BLaER1 (cell line): ENCODE measurements at regions not wholly inside any gene's neighbourhood (a gene's known extent, or its start where the extent isn't known, plus 50 kb on each side); places are given as distances from the start of the nearest gene placed in this dataset.

Experiments
- H3K27ac ChIP-seq: shearing (Covaris generic); formaldehyde crosslinking; 2 replicates; pipeline ENCODE4 v1.8.1; 2022
- H3K27me3 ChIP-seq: shearing (Covaris generic); formaldehyde crosslinking; 2 replicates; pipeline ENCODE4 v1.8.1; 2022
- H3K36me3 ChIP-seq: shearing (Covaris generic); formaldehyde crosslinking; 2 replicates; pipeline ENCODE4 v1.8.1; 2022
- H3K4me1 ChIP-seq: shearing (Covaris generic); formaldehyde crosslinking; 2 replicates; pipeline ENCODE4 v1.8.1; 2022
- H3K4me2 ChIP-seq: shearing (Covaris generic); formaldehyde crosslinking; 2 replicates; pipeline ENCODE4 v1.8.1; 2022
- H3K4me3 ChIP-seq: shearing (Covaris generic); formaldehyde crosslinking; 2 replicates; pipeline ENCODE4 v1.8.1; 2022
- H3K9ac ChIP-seq: shearing (Covaris generic); formaldehyde crosslinking; 2 replicates; pipeline ENCODE4 v1.8.1; 2022
- H3K9me3 ChIP-seq: shearing (Covaris generic); formaldehyde crosslinking; 2 replicates; pipeline ENCODE4 v1.8.1; 2022
- H4K20me1 ChIP-seq: shearing (Covaris generic); formaldehyde crosslinking; 2 replicates; pipeline ENCODE4 v1.8.1; 2022
- Cebpa-rat ChIP-seq: shearing (Covaris generic); IDR thresholded peaks from 2 replicates; pipeline ENCODE4 v1.8.1; 2022

GRCh38 chr6:16058201-16058928, 70.5 kb upstream of the MYLIP start:
- no peak for TF ChIP-seq Cebpa-rat
- Histone ChIP-seq H3K36me3 (no peaks in the 10 kb centered on the region), H4K20me1 (no peaks in the 10 kb centered on the region), H3K9ac (no peak overlapping the region), H3K4me2 (no peak overlapping the region), H3K9me3 (no peaks in the 10 kb centered on the region; the same call in 1 of the 2 replicates), H3K27me3 (no peaks in the 10 kb centered on the region), H3K27ac (no peak overlapping the region), H3K4me1 (peaks cover 11% of the 10 kb centered on the region), H3K4me3 (no peak overlapping the region)

DNA sequence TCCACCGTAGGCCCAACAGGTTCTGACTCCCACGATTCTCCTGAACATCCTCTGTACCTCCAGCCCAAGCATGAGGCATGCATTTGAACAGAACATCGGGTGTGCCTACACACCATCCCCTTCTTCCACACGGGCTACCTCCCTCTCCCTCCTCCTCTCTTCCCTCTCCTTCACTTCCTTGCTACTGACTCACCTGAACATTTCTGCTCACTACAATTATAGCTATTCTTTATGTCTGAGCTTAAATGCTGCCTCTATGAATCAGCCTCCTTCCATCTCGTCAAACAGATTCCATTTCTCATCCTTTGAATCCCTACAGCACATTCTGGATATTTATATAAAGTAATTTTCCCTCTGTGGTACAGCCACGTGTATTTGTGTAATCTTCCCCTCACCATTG, 71.4 kb upstream of the MYLIP start:
- no peaks in the 10 kb centered on the region for H3K36me3 ChIP-seq
- no peak for TF ChIP-seq Cebpa-rat
- H3K4me2 ChIP-seq, result no peak overlapping the region
- H3K9ac ChIP-seq, result no peak overlapping the region
- H3K9me3 ChIP-seq, result no peaks in the 10 kb centered on the region; the same call in 1 of the 2 replicates
- peaks cover 11% of the 10 kb centered on the region for H3K4me1 ChIP-seq
- H3K27me3 ChIP-seq, result no peaks in the 10 kb centered on the region
- H4K20me1 ChIP-seq, result no peaks in the 10 kb centered on the region
- H3K4me3 ChIP-seq, result no peak overlapping the region
- no peak overlapping the region for H3K27ac ChIP-seq

DNA sequence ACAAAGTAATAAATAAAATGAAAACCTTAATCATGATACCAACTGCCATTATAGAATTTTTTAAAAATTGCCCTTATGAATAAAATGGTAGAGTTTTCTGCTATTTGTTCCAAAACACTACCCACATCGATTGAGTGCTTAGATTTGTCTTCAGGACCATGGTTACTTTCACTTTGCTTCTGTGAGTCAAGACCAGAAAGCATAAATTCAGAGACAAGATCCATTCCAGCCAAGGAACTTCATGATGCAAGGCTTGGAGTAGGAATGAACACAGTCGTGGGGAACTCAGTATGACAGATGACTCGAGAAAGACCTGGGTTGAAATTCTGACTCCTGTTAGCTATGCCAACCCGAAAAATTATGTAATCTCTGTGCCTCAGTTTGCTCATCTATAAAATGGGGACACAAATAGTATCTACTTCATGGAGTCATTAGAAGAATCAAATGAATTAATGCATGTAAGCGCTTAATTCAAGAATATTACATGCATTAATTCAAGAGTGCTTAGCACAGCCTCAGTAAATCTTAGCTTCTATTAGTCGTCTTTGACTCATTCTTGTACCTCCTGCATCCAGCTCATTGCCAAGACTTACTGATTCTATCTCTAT, 72.5 kb upstream of the MYLIP start:
- no peaks in the 10 kb centered on the region; the same call in 1 of the 2 replicates for H3K9me3 ChIP-seq
- no peaks in the 10 kb centered on the region for H3K27me3 ChIP-seq
- H3K27ac ChIP-seq, result no peak overlapping the region
- peaks cover 11% of the 10 kb centered on the region for H3K4me1 ChIP-seq
- H3K4me2 ChIP-seq, result no peak overlapping the region
- no peak overlapping the region for H3K4me3 ChIP-seq
- H3K36me3 ChIP-seq, result no peaks in the 10 kb centered on the region
- H3K9ac ChIP-seq, result no peak overlapping the region
- no peak for TF ChIP-seq Cebpa-rat
- no peaks in the 10 kb centered on the region for H4K20me1 ChIP-seq

GRCh38 chr6:16055852-16056251, 73.0 kb upstream of the MYLIP start:
- no peak overlapping the region for H3K4me2 ChIP-seq

DNA sequence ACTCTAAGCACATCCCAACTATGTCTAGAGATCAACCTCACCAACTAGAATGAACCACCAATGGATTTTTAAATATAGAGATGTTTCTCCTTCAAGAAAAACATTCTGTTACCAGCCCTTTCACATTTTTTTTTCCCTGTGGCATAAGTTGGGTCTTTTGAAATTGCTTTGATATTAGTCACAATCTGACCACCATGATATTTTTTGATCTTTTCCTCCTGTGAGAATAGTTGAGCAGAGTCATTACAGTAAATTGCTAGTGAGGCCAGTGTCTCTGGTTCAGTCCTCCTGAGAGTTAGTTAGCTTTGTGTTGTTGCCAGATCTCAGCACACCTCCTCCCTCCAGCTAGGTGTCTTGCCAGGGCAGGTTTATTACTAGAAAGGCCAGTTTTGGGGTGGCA, 79.7 kb upstream of the MYLIP start:
- Histone ChIP-seq H4K20me1 (no peaks in the 10 kb centered on the region), H3K4me2 (no peak overlapping the region)

More at GRCh38 chr6:16055852-16056251, 73.0 kb upstream of the MYLIP start:
- H3K27me3 ChIP-seq, result no peaks in the 10 kb centered on the region
- no peaks in the 10 kb centered on the region for H4K20me1 ChIP-seq
- H3K9me3 ChIP-seq, result no peaks in the 10 kb centered on the region; the same call in 1 of the 2 replicates
- H3K9ac ChIP-seq, result no peak overlapping the region
- TF ChIP-seq Cebpa-rat, result no peak
- H3K4me1 ChIP-seq, result peaks cover 11% of the 10 kb centered on the region
- H3K27ac ChIP-seq, result no peak overlapping the region
- H3K36me3 ChIP-seq, result no peaks in the 10 kb centered on the region
- H3K4me3 ChIP-seq, result no peak overlapping the region

DNA sequence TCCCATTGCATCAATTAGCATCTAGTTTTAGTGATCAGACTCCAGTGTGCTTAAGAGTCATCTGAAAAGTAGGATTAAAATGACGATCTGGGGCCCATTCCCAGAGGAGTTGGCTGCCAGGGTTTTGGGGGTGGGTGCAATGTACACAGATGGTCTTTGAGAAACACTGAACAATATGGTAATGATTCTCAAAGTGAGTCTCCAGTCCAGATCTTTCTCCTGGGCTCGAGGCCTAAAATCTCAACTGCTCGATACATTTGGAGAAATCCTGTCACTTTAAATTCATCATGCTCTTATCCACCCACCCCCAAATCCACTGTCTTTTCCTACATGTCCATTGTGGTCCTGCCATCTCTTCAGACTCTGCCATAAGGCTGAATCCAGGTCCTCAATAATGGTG, 80.7 kb upstream of the MYLIP start:
- H3K27me3 ChIP-seq, result no peaks in the 10 kb centered on the region
- no peak for TF ChIP-seq Cebpa-rat
- H3K27ac ChIP-seq, result no peak overlapping the region
- H3K9ac ChIP-seq, result no peak overlapping the region
- H3K9me3 ChIP-seq, result no peaks in the 10 kb centered on the region
- H3K4me1 ChIP-seq, result no peaks in the 10 kb centered on the region
- H3K36me3 ChIP-seq, result no peaks in the 10 kb centered on the region
- no peaks in the 10 kb centered on the region for H4K20me1 ChIP-seq
- no peak overlapping the region for H3K4me2 ChIP-seq
- H3K4me3 ChIP-seq, result no peak overlapping the region

More for the DNA sequence above, 79.7 kb upstream of the MYLIP start:
- H3K4me3 ChIP-seq, result no peak overlapping the region
- no peak overlapping the region for H3K27ac ChIP-seq
- H3K9me3 ChIP-seq, result no peaks in the 10 kb centered on the region
- H3K4me1 ChIP-seq, result no peaks in the 10 kb centered on the region
- TF ChIP-seq Cebpa-rat, result no peak
- no peaks in the 10 kb centered on the region for H3K36me3 ChIP-seq
- no peaks in the 10 kb centered on the region for H3K27me3 ChIP-seq
- H3K9ac ChIP-seq, result no peak overlapping the region

- no peaks in the 10 kb centered on the region for H3K4me1 ChIP-seq
- H4K20me1 ChIP-seq, result no peaks in the 10 kb centered on the region
- no peak for TF ChIP-seq Cebpa-rat
- H3K4me2 ChIP-seq, result no peak overlapping the region
- H3K4me3 ChIP-seq, result no peak overlapping the region
- H3K9me3 ChIP-seq, result no peaks in the 10 kb centered on the region
- H3K36me3 ChIP-seq, result no peaks in the 10 kb centered on the region
- H3K27me3 ChIP-seq, result no peaks in the 10 kb centered on the region
- H3K9ac ChIP-seq, result no peak overlapping the region
- no peak overlapping the region for H3K27ac ChIP-seq
These were observed 81.4 kb upstream of the MYLIP start for GRCh38 chr6:16047435-16047990.

- H3K27me3 ChIP-seq, result no peaks in the 10 kb centered on the region
These were observed 83.6 kb upstream of the MYLIP start for GRCh38 chr6:16045238-16045637.

DNA sequence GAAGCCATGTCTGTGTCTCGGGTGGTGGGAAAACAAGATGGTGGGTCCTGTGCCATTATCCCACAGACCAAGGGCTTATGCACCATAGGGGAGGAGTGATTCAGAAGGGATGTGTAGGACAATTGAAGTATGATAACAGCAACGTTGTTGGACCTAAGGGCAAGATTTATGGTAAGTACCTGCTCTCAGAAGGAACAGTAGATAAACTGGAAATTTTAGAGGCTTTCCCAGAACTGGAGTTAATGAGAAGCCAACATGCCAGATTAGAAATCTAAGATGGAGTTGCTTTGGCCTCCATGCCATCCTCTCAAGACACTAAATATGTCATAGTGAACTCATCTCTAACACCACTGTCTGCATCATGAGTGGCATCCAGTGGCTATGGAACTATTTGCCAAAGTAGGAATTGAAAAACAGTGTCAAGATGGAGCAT, 84.7 kb upstream of the MYLIP start:
- H3K27me3 ChIP-seq, result no peaks in the 10 kb centered on the region
- H3K4me3 ChIP-seq, result no peak overlapping the region
- H3K4me1 ChIP-seq, result no peaks in the 10 kb centered on the region
- no peak overlapping the region for H3K27ac ChIP-seq
- H3K9ac ChIP-seq, result no peak overlapping the region
- H3K4me2 ChIP-seq, result no peak overlapping the region
- H4K20me1 ChIP-seq, result no peaks in the 10 kb centered on the region
- H3K36me3 ChIP-seq, result no peaks in the 10 kb centered on the region
- no peak for TF ChIP-seq Cebpa-rat
- H3K9me3 ChIP-seq, result peaks cover 15% of the 10 kb centered on the region

More at GRCh38 chr6:16045238-16045637, 83.6 kb upstream of the MYLIP start:
- H3K27ac ChIP-seq, result no peak overlapping the region
- H3K4me1 ChIP-seq, result no peaks in the 10 kb centered on the region
- H3K4me3 ChIP-seq, result no peak overlapping the region
- no peaks in the 10 kb centered on the region for H3K36me3 ChIP-seq
- H4K20me1 ChIP-seq, result no peaks in the 10 kb centered on the region
- H3K4me2 ChIP-seq, result no peak overlapping the region
- H3K9ac ChIP-seq, result no peak overlapping the region
- TF ChIP-seq Cebpa-rat, result no peak
- peaks cover 7% of the 10 kb centered on the region for H3K9me3 ChIP-seq
